Esophagus squamous epithelium (tissue), 4 donors: ENCODE measurements at regions not wholly inside any gene's neighbourhood (a gene's known extent, or its start where the extent isn't known, plus 50 kb on each side); places are given as distances from the start of the nearest gene placed in this dataset.

ENCODE experiments used
- CTCF ChIP-seq, 6 experiments: fragments of 450-650 bp in 4 of 6; fragments of 200-600 bp in 2 of 6; sonication (generic) in 2 of 6; IDR thresholded peaks; one replicate each; pipeline ENCODE4 v1.5.1; 2016 to 2019; ENCODE audit warnings: antibody characterized with exemption in 6 of 6, mild to moderate bottlenecking in 4 of 6, moderate library complexity in 4 of 6
- POLR2A ChIP-seq, 4 donors: fragments of 450-650 bp; IDR thresholded peaks; one replicate each; pipeline ENCODE4 v1.6.1; 2017; ENCODE audit warnings: antibody characterized with exemption in 4 of 4, mild to moderate bottlenecking in 4 of 4, moderate library complexity in 3 of 4

GRCh38 chr11:43579919-43580276 lies 100.6 kb upstream of the HSD17B12 start:
- TF ChIP-seq POLR2A (IDR thresholded peaks at IDR 0.05) (no peak), CTCF (IDR thresholded peaks at IDR 0.05) (no peak)
